Small intestine (tissue), 7 donors: ENCODE measurements at regions not wholly inside any gene's neighbourhood (a gene's known extent, or its start where the extent isn't known, plus 50 kb on each side); places are given as distances from the start of the nearest gene placed in this dataset.
"Not testable (repeated sequence)": the region's sequence is repeated elsewhere in the genome, so short reads cannot be mapped to it uniquely, and the experiment has no call there.

Experiments used
- DNase-seq, 2 donors: peaks; one replicate each; pipeline versions ENCODE4 v3.0.0 to v3.0.0-alpha.2; 2013
- FAIRE-seq: peaks from 2 replicates; lab custom pipeline; 2012; peaks lifted over from hg19 to GRCh38; lab: Jason Lieb, UNC
- H3K27ac ChIP-seq, 3 donors: one replicate each; pipeline ENCODE4 v1.5.1; 2013; ENCODE audit warnings: low read length in 2 of 3, mild to moderate bottlenecking in 2 of 3, control low read depth in 1 of 3, inconsistent platforms in 1 of 3, low read depth in 1 of 3, moderate library complexity in 1 of 3
- H3K27me3 ChIP-seq, 3 donors: one replicate each; pipeline ENCODE4 v1.6.1; 2013; ENCODE audit warnings: low read length in 3 of 3, inconsistent platforms in 1 of 3; ENCODE audit not compliant: control insufficient read depth in 3 of 3, insufficient read depth in 3 of 3
- H3K36me3 ChIP-seq, 3 donors: one replicate each; pipeline ENCODE4 v1.6.1; 2013; ENCODE audit warnings: low read length in 3 of 3, inconsistent platforms in 1 of 3, low read depth in 1 of 3, mild to moderate bottlenecking in 1 of 3, moderate library complexity in 1 of 3; ENCODE audit not compliant: control insufficient read depth in 3 of 3, insufficient read depth in 2 of 3
- H3K4me1 ChIP-seq, 3 donors: one replicate each; pipeline ENCODE4 v1.6.1; 2013; ENCODE audit warnings: low read length in 2 of 3, inconsistent platforms in 1 of 3, low read depth in 1 of 3, mild to moderate bottlenecking in 1 of 3, moderate library complexity in 1 of 3; ENCODE audit not compliant: control insufficient read depth in 3 of 3, insufficient read depth in 2 of 3
- H3K4me3 ChIP-seq, 3 donors: one replicate each; pipeline ENCODE4 v1.5.1; 2013; ENCODE audit warnings: low read length in 3 of 3, control low read depth in 1 of 3, inconsistent platforms in 1 of 3, low read depth in 1 of 3, mild to moderate bottlenecking in 1 of 3, moderate library complexity in 1 of 3
- H3K9me3 ChIP-seq, 2 donors: one replicate each; pipeline ENCODE4 v1.6.1; 2013; ENCODE audit warnings: low read depth in 1 of 2, low read length in 1 of 2; ENCODE audit not compliant: control insufficient read depth in 2 of 2, insufficient read depth in 1 of 2
- WGBS, 3 donors: extraction: QIAGEN DNeasy Blood & Tissue Kit; methylation state at CpG; one replicate each; pipeline ENCODE4 v1.1.7; 2013; 5-methylcytosine and 5-hydroxymethylcytosine counted together
- donor health status: healthy with polysubstance abuse.
- donor health status: control.
- donor health status: control.
- donor health status: Bipolar disorder and iron deficiency.
- donor health status: healthy.

- DNase-seq (no peak), FAIRE-seq (no peak)
- Histone ChIP-seq H3K36me3 (no peaks in the 10 kb centered on the region), H3K27me3 (no peaks in the 10 kb centered on the region), H3K4me3 (no peak overlapping the region), H3K4me1 (no peaks in the 10 kb centered on the region), H3K27ac (no peak overlapping the region), H3K9me3 (no peaks in the 10 kb centered on the region)
- WGBS, 3 donors = 44 to 54% (median 44%) methylated on average over 1 of the region's 1 CpG
Measured at GRCh38 chr3:82633319-82633718, 871.9 kb upstream of the GBE1 start.

DNA sequence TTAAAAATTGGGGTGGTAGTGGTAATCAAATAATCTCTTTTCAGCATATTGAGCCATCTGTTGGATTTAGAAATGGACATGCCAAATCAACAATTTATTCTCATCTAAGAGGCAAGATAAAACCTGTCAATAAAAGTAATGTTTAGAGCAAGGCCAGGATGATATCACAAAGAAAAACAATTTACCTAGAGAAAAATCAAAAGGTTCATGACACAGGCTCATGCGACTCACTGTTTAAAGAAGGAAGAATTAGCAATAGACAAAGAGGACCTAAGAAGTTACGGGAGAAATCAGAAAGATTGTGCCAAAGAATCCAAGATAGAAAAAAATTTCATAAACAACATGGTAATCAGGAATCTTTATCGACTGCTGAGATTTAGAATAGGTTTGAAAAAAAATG is 868.5 kb upstream of the GBE1 start:
- H3K27ac ChIP-seq = no peak overlapping the region
- H3K36me3 ChIP-seq = no peaks in the 10 kb centered on the region
- DNase-seq = no peak
- no peak overlapping the region for H3K4me3 ChIP-seq
- no peak for FAIRE-seq
- H3K4me1 ChIP-seq = no peaks in the 10 kb centered on the region
- 81 to 85% (median 84%) methylated on average over 3 of the region's 3 CpGs for WGBS, 3 donors
- no peaks in the 10 kb centered on the region for H3K27me3 ChIP-seq
- no peaks in the 10 kb centered on the region for H3K9me3 ChIP-seq

DNA sequence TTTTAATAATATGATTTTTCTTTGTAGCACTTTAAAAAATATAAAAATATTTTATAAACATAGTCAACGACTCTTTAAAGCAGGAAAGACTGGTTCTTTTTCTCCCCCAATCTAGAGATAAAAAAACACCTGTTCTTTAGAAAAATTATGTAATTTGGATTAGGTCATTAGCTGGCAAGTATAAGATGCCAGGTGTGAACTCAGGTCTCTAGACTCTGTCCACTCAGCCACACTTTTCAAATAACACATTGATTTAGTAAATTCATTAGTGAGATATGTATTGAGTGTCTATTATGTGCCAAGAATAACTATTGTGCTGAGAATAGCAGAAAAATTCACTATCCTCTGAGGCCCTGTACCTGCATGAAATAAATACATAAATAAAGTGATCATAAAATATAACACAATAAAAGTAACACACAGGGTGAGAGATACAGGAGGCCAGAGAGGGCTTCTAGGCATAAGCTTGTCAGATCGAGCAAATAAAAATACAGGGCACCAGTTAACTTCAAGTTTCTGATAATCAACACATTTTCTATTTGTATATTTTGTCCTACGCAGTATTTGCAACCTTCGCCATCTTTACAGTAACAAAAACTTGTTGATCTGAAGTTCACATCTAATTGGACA is 867.1 kb upstream of the GBE1 start:
- no peak overlapping the region for H3K27ac ChIP-seq
- DNase-seq = no peak
- H3K4me1 ChIP-seq = no peaks in the 10 kb centered on the region
- no peak overlapping the region for H3K4me3 ChIP-seq
- H3K36me3 ChIP-seq = no peaks in the 10 kb centered on the region
- H3K27me3 ChIP-seq = no peaks in the 10 kb centered on the region
- no peak for FAIRE-seq
- H3K9me3 ChIP-seq = peaks cover 1 to 4% of the 10 kb centered on the region in 2 donors
- 66 to 68% (median 67%) methylated on average over 4 of the region's 4 CpGs for WGBS, 3 donors

DNA sequence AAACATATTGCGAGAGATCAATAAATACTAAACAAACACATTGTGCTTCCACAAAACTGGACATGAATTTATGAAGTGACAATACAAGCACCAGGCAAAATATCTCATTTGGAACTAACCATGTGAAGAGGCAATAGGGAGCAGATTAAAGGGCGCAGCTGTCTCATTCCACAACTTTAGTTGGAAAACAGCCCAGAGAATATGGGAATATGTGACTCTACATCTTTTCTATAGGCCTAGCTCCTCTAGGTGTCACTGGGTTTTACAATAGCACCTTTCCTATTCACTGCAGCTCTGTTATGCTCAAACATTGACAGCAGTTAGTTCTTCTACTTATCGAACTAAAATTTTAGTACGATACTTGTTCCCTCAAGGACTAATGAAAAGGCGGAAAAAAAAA is 866.3 kb upstream of the GBE1 start:
- no peaks in the 10 kb centered on the region for H3K4me1 ChIP-seq
- H3K9me3 ChIP-seq = peaks cover 1 to 5% of the 10 kb centered on the region in 2 donors
- H3K27me3 ChIP-seq = no peaks in the 10 kb centered on the region
- H3K36me3 ChIP-seq = no peaks in the 10 kb centered on the region
- DNase-seq (no peak), FAIRE-seq (no peak)
- WGBS, 3 donors = 85 to 90% (median 90%) methylated on average over 5 of the region's 5 CpGs
- H3K27ac ChIP-seq = no peak overlapping the region
- H3K4me3 ChIP-seq = no peak overlapping the region

DNA sequence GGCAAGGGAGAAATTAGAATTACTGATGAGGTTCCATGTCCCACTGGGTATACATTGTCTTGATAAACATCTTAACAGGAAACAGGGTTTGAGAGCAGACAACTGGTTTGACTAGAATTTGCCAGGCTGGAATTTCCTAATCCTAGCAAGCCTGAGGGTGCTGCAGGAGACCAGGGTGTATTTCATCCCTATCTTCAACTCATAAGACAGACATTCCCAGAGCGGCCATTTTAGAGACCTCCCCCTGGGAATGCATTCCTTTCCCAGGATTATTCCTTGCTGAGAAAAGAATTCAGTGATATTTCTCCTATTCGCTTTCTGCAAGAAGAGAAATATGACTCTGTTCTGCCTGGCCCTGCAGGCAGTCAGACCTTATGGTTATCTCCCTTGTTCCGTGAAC is 859.3 kb upstream of the GBE1 start:
- not testable (repeated sequence) for FAIRE-seq, DNase-seq, H3K4me3 ChIP-seq, H3K27me3 ChIP-seq, H3K36me3 ChIP-seq, H3K27ac ChIP-seq, H3K4me1 ChIP-seq
- peaks cover 1 to 12% of the 10 kb centered on the region in 2 donors for H3K9me3 ChIP-seq
- WGBS, 3 donors = 72 to 88% (median 82%) methylated on average over 3 of the region's 3 CpGs

- H3K27me3 ChIP-seq = no peaks in the 10 kb centered on the region
- H3K4me1 ChIP-seq = no peaks in the 10 kb centered on the region
- DNase-seq = no peak
- peaks cover 0 to 9% of the 10 kb centered on the region in 2 donors for H3K9me3 ChIP-seq
- no peak overlapping the region for H3K4me3 ChIP-seq
- no peaks in the 10 kb centered on the region for H3K36me3 ChIP-seq
- no peak for FAIRE-seq
- no peak overlapping the region for H3K27ac ChIP-seq
Measured at GRCh38 chr3:82618594-82618993, 857.1 kb upstream of the GBE1 start.

- peaks cover 0 to 2% of the 10 kb centered on the region in 2 donors for H3K9me3 ChIP-seq
- DNase-seq (no peak), FAIRE-seq (no peak)
- 14 to 43% (median 38%) methylated on average over 1 of the region's 1 CpG for WGBS, 3 donors
- H3K27me3 ChIP-seq = no peaks in the 10 kb centered on the region
- no peaks in the 10 kb centered on the region for H3K36me3 ChIP-seq
- H3K4me3 ChIP-seq = no peak overlapping the region
- H3K27ac ChIP-seq = no peak overlapping the region
- no peaks in the 10 kb centered on the region for H3K4me1 ChIP-seq
Measured at GRCh38 chr3:82610236-82610635, 848.8 kb upstream of the GBE1 start.

- no peak for FAIRE-seq
- 69 to 78% (median 74%) methylated on average over 1 of the region's 1 CpG for WGBS, 3 donors
Measured at GRCh38 chr3:82607391-82607790, 845.9 kb upstream of the GBE1 start.

DNA sequence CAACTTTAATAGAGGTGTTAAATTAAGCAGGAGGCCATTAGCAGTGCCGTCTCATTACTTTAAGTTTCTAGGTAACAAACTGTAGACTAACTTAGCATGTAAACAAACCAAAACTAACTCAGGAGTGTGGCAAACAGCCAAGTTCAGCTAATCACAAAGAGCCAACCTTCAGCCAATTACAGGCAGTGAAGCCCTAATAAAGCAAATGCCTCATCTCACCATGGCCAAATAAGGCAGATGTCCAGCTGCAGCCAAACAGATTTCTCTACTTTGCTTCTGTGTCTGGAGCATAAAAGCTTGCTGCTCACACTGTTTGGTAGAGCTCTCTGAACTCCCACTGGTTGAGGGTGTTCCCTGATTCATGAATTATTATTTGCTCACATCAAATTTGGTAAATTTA is 835.4 kb upstream of the GBE1 start:
- FAIRE-seq (no peak), DNase-seq (no peak)
- Histone ChIP-seq H3K27me3 (no peaks in the 10 kb centered on the region), H3K9me3 (peaks cover 0 to 12% of the 10 kb centered on the region in 2 donors), H3K4me3 (no peak overlapping the region), H3K4me1 (no peaks in the 10 kb centered on the region), H3K27ac (no peak overlapping the region), H3K36me3 (no peaks in the 10 kb centered on the region)
- 68 to 74% (median 70%) methylated on average over 1 of the region's 1 CpG for WGBS, 3 donors

More at GRCh38 chr3:82607391-82607790, 845.9 kb upstream of the GBE1 start:
- Histone ChIP-seq H3K27me3 (no peaks in the 10 kb centered on the region), H3K36me3 (no peaks in the 10 kb centered on the region), H3K4me3 (no peak overlapping the region), H3K27ac (no peak overlapping the region), H3K4me1 (no peaks in the 10 kb centered on the region), H3K9me3 (peaks cover 2 to 19% of the 10 kb centered on the region in 2 donors)
- DNase-seq = no peak
